GM18867 (cell line): ENCODE measurements at regions not wholly inside any gene's neighbourhood (a gene's known extent, or its start where the extent isn't known, plus 50 kb on each side); places are given as distances from the start of the nearest gene placed in this dataset.
A peak's percentile ranks its signal among the peaks of the same experiment; 100 is the strongest.

Experiments
- ATAC-seq: cut with Tn5 transposase; IDR thresholded peaks from one replicate; pipeline ENCODE4 v1.9.1; 2021; ENCODE audit warnings: mild to moderate bottlenecking, moderate library complexity; ENCODE audit not compliant: unreplicated experiment

- ATAC-seq, result no peak
Measured at GRCh38 chr17:77439189-77440018, 298.6 kb downstream of the SEC14L1 start.

- ATAC-seq, result no peak
Measured at GRCh38 chr17:77440560-77440981, 299.8 kb downstream of the SEC14L1 start.

GRCh38 chr17:77441130-77441920 lies 300.6 kb downstream of the SEC14L1 start:
- peak; percentile 49 for ATAC-seq

GRCh38 chr17:77441940-77442339 lies 301.2 kb downstream of the SEC14L1 start:
- ATAC-seq, result no peak

GRCh38 chr17:77442976-77443747 lies 302.4 kb downstream of the SEC14L1 start:
- no peak for ATAC-seq

GRCh38 chr17:77443748-77444260 lies 303.0 kb downstream of the SEC14L1 start:
- ATAC-seq, result no peak

GRCh38 chr17:77444628-77444983 lies 303.8 kb downstream of the SEC14L1 start:
- ATAC-seq, result peak; percentile 10

GRCh38 chr17:77444984-77445759 lies 304.4 kb downstream of the SEC14L1 start:
- peak; percentile 44 for ATAC-seq

- ATAC-seq, result peak; percentile 35
Measured at GRCh38 chr17:77445760-77446532, 305.2 kb downstream of the SEC14L1 start.

- no peak for ATAC-seq
Measured at GRCh38 chr17:77446940-77447634, 306.3 kb downstream of the SEC14L1 start.

- ATAC-seq, result no peak
Measured at GRCh38 chr17:77449373-77449907, 308.7 kb downstream of the SEC14L1 start.

- no peak for ATAC-seq
Measured at GRCh38 chr17:77449908-77450741, 309.4 kb downstream of the SEC14L1 start.

- no peak for ATAC-seq
Measured at GRCh38 chr17:77450742-77451244, 310.0 kb downstream of the SEC14L1 start.

GRCh38 chr17:77451245-77451893 lies 310.6 kb downstream of the SEC14L1 start:
- ATAC-seq, result peak; percentile 37

- no peak for ATAC-seq
Measured at GRCh38 chr17:77451894-77452852, 311.4 kb downstream of the SEC14L1 start.
